HG02623 (cell line): ENCODE measurements at regions not wholly inside any gene's neighbourhood (a gene's known extent, or its start where the extent isn't known, plus 50 kb on each side); places are given as distances from the start of the nearest gene placed in this dataset.
"Not testable (repeated sequence)": the region's sequence is repeated elsewhere in the genome, so short reads cannot be mapped to it uniquely, and the experiment has no call there.

ENCODE experiments used
- ATAC-seq: cut with Tn5 transposase; IDR thresholded peaks from one replicate; pipeline ENCODE4 v1.9.1; 2021; ENCODE audit warnings: moderate library complexity; ENCODE audit not compliant: unreplicated experiment

DNA sequence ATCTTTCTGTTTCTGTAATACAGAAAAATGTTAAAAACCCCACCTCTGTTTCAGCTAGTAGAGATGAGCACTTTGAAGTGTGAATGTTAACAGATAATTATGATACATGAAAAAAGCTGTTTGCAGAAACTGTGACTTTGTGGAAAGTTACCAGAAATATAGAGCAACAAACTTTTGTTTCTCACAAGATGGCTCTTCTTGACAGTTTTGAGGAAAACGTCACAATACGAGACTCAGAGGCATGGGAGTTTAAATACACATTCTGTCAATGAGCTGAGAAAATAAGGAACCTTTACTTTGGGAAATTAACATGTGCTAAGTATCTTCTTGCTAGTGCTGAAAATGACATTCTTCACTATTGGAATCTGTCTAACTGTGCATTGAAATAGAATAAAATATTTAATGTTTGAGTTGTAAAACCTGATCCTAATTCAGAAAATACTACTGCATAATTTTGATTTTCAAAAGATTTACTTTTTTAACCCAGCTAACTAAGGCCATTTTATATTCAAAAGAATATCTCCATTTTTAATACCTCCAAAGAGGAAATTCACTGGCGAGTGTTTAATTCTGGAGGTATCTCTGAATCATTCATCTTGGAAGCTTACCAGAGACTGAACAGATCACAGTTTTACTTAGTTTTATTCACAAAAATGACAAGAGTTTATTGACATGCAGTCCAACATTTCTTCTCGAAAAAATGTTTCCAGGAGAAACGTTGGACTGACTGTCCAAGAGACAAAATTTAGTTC, 308.9 kb upstream of the LRFN5 start:
- no peak for ATAC-seq

DNA sequence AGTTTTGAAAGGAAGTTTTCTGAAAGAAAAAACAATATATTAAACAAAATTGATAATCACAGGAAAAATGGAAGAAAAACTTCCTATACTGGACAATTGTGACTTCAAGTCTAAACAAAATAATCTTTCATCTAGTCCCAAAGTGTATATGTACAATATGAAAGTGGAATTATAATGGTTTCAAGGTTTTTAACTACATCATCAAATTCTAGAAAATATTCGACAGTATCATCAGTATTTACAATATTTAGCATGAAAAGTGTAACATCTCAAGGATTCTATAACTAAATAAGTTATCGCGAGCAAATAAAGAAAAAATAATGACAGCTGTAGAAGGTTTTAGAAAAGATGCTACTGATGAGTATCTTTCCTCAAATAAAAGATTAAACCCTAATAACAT, 310.9 kb upstream of the LRFN5 start:
- no peak for ATAC-seq

- ATAC-seq, result no peak
Observed at GRCh38 chr14:41289025-41289424, 317.7 kb upstream of the LRFN5 start.

DNA sequence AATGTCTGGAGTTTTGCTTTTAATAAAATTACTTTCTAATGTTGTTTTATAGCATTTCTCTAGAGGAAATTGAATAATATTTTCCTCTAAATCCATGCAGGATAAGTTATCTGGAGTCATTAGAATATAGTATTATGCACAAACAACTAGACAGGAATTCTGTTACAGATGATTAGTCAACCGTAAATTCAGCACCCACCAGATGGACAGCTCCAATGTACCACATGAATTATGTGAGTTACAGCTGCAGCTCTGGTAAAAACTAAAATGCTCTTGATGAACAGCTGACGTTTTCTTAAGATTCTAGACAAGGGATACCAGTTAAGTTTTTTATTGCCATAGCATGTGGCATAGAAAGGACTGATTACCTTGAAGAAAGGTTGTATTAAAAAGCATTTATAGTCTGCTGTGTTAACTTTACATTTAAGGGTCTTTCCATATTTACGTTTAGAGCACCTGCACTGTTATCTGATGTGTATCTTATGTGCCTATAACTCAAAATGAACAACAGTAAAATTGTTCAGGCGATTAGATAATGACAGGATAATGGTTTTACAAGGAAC, 321.4 kb upstream of the LRFN5 start:
- ATAC-seq, result no peak

- no peak for ATAC-seq
Observed at GRCh38 chr14:41280745-41281144, 325.9 kb upstream of the LRFN5 start.

DNA sequence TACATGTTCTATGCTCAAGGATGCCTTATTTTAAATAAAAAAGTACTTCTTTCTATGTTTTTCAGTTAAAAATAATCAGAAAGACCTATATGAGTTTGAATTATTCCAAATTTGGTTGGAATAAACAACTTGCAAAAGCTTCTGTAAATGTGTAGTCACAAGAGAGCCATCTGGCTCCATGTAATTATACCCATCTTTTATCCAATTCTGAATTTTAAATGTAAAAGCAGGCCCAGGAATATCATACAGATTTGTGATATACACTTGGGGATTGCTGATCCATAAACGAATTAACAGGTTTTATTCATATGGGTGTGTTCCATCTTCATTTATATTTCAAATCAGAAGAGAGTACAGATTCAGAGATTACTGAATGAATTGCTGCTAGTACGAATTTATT, 329.2 kb upstream of the LRFN5 start:
- no peak for ATAC-seq

DNA sequence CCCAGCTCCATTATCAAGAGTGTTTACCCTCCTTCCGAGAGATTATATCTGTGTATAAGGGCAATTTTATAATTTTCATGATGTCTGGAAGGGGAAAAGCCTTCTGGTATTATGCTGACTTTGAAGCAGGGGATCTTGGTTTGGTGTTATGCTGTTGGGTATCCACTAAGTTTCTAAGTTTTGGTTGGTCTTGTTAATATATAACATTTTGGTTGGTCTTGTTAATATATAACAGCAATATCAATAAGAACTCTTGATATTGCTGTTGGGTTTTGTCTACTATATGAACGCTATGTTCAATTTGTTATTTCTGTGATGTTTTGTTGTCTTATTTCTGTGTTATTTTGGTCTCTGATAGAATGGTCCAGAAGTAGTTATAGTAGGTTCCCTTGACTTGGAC, 349.2 kb upstream of the LRFN5 start:
- ATAC-seq, result no peak

- ATAC-seq, result no peak
Observed at GRCh38 chr14:41235466-41235865, 371.2 kb upstream of the LRFN5 start.

DNA sequence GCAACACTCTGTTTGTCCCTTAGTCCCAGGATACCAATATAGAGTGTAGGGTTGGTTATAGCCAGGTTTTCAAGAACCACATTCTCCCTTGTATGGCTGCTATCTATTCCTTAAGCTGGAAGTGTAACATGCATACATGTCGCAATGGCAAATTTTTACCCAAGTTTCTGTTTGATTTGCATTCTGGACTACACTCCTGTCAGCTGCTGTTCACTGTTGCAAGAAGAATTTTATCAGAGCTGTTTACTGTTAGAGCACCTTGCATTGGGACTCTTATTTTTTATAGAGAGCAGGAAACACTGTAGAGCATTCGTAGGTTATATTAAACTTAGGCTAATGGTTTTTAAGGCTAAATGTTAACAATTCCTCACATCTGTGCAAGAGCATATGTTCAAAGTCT, 376.0 kb upstream of the LRFN5 start:
- ATAC-seq, result no peak

DNA sequence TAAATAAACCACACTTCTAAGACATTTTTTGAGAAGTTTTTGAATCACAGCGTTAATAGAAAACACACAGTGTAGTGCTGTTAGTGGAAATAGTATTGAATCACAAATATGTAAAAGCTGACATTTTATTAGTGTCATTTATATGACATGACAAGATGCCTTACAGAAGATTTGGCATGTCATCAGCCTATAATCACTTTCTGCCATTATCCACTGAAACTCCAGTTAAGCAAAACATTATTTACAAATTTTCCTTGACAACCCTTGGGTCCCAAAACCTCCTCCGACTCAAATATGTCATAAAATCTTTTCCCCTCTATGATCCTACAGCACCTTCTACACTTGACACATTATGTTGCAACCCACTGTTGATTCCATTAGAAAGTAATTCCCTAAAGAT, 376.9 kb upstream of the LRFN5 start:
- no peak for ATAC-seq

DNA sequence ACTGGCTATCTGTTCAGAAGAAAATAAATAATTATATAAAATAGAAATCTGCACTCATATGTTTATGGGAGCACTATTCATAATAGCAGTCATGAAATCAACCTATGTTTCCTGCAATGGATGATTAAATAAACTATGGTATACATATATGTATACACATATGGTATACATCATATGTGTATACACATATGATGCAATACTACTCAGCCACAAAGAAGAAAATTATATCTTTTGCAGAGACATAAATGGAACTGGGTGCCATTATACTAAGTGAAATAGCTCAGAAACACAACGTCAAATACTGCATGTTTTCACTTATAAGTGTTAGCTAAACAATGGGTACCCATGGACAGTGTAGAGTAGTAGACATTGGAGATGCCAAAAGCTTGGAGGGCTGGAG, 381.2 kb upstream of the LRFN5 start:
- ATAC-seq, result no peak

GRCh38 chr14:41222581-41222980, 384.1 kb upstream of the LRFN5 start:
- ATAC-seq, result no peak

DNA sequence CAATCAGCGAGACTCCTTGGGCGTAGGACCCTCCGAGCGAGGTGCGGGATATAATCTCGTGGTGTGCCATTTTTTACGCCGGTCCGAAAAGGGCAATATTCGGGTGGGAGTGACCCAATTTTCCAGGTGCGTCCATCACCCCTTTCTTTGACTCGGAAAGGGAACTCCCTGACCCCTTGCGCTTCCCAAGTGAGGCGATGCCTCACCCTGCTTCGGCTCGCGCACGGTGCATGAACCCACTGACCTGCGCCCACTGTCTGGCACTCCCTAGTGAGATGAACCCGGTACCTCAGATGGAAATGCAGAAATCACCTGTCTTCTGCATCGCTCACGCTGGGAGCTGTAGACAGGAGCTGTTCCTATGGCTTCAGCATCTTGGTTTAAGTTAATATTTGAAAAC, 391.7 kb upstream of the LRFN5 start:
- not testable (repeated sequence) for ATAC-seq

- no peak for ATAC-seq
Observed at GRCh38 chr14:41201696-41202095, 405.0 kb upstream of the LRFN5 start.

DNA sequence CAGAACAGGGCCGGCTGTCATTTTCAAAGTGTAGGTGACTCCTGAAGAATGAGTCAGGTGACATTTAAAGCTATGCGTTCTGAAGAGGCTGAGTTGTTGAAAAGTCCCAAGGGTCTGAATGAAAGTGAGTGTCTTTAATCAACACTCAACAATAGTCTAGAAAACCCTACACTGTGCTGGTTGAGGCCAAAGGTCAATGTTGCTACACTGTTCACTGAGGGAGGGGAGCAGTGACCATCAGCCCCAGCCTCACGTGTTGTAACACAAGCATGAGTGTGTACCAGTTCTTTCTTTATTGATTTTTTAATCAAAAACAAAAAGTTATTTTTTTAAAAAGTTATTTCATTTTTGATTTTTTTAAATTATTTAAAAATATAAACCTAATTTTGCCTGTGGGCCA, 418.8 kb upstream of the LRFN5 start:
- no peak for ATAC-seq

- no peak for ATAC-seq
Observed at GRCh38 chr14:41171045-41171444, 435.6 kb upstream of the LRFN5 start.

GRCh38 chr14:41167040-41167439, 439.6 kb upstream of the LRFN5 start:
- no peak for ATAC-seq

DNA sequence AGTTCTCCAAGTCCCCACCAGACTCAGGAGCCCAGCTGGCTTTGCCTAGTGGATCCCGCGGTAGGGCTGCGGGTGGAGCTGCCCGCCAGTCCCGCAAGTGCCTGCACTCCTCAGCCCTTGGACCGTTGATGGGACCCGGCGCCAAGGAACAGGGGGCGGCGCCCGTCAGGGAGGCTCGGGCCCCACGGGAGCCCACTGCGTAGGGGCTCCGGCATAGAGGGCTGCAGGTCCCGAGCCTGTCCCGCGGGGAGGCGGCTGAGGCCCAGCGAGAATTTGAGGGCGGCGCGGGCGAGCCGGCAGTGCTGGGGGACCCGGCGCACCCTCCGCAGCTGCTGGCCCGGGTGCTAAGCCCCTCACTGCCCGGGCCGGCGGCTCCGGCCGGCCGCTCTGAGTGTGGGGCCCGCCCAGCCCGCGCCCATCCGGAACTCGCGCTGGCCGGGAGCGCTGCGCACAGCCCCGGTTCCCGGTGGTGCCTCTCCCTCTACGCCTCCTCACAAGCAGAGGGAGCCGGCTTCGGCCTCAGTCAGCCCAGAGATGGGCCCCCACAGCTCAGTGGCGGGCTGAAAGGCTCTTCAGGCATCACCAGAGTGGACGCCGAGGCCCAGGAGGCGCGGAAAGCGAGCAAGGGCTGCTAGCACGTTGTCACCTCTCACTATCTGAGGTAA, 452.4 kb upstream of the LRFN5 start:
- no peak for ATAC-seq

GRCh38 chr14:41146391-41146790, 460.3 kb upstream of the LRFN5 start:
- no peak for ATAC-seq

GRCh38 chr14:41144370-41144769, 462.3 kb upstream of the LRFN5 start:
- ATAC-seq, result no peak

DNA sequence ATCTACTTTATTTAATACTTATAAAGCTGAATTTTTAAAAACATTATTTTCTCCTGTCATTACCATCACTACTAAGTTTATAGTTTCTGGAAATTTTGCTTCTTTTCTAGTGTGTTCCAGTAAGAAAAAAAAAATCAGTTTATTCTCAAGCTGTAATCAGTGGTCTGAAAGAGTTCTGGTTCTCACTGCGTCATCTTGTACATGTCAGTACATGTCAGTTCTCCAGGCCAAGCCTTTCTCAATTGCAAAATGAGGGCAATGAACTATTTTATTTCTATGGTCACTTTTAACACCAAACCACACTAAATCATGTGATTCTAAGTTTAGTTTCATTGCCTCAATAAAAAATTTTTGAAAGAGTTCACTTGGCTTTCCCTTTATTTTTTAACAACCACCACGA, 468.9 kb upstream of the LRFN5 start:
- ATAC-seq, result no peak

GRCh38 chr14:41130274-41130673, 476.4 kb upstream of the LRFN5 start:
- no peak for ATAC-seq
